ENCODE measurements at regions not wholly inside any gene's neighbourhood (a gene's known extent, or its start where the extent isn't known, plus 50 kb on each side); places are given as distances from the start of the nearest gene placed in this dataset.

- TF ChIP-seq CTCF (IDR thresholded peaks at IDR 0.05) (no peak), ZFX (IDR thresholded peaks at IDR 0.05; ENCODE audit: borderline replicate concordance) (no peak)
These were observed 423.4 kb downstream of the RND3 start for GRCh38 chr2:150063931-150064548.
